ENCODE measurements at regions not wholly inside any gene's neighbourhood (a gene's known extent, or its start where the extent isn't known, plus 50 kb on each side); places are given as distances from the start of the nearest gene placed in this dataset.
A peak's percentile ranks its signal among the peaks of the same experiment; 100 is the strongest.
"Not testable (repeated sequence)": the region's sequence is repeated elsewhere in the genome, so short reads cannot be mapped to it uniquely, and the experiment has no call there.

- no peak for DNase-seq
These were observed 55.0 kb upstream of the IL33 start for GRCh38 chr9:6160579-6160978.

GRCh38 chr9:6153425-6153824 lies 62.2 kb upstream of the IL33 start:
- no peak for DNase-seq

GRCh38 chr9:6152788-6153187 lies 62.8 kb upstream of the IL33 start:
- no peak for DNase-seq

- DNase-seq = no peak
These were observed 65.1 kb upstream of the IL33 start for GRCh38 chr9:6150483-6150882.

- DNase-seq = no peak
These were observed 66.3 kb upstream of the IL33 start for GRCh38 chr9:6149315-6149714.

- no peak for DNase-seq
These were observed 67.8 kb upstream of the IL33 start for GRCh38 chr9:6147846-6148245.

GRCh38 chr9:6144947-6145346 lies 70.7 kb upstream of the IL33 start:
- no peak for DNase-seq

- no peak for DNase-seq
These were observed 72.7 kb upstream of the IL33 start for GRCh38 chr9:6142799-6143454.

- not testable (repeated sequence) for DNase-seq
These were observed 79.8 kb upstream of the IL33 start for GRCh38 chr9:6135780-6136179.

GRCh38 chr9:6134661-6135180 lies 80.9 kb upstream of the IL33 start:
- DNase-seq = no peak

GRCh38 chr9:6133346-6134063 lies 82.1 kb upstream of the IL33 start:
- peak; percentile 2 for DNase-seq

GRCh38 chr9:6132650-6133049 lies 83.0 kb upstream of the IL33 start:
- DNase-seq = no peak

- no peak for DNase-seq
These were observed 87.6 kb upstream of the IL33 start for GRCh38 chr9:6128030-6128429.

GRCh38 chr9:6126377-6126776 lies 89.2 kb upstream of the IL33 start:
- DNase-seq = no peak

GRCh38 chr9:6123416-6123815 lies 92.2 kb upstream of the IL33 start:
- no peak for DNase-seq

- DNase-seq = no peak
These were observed 93.9 kb upstream of the IL33 start for GRCh38 chr9:6121707-6122106.

- no peak for DNase-seq
These were observed 99.0 kb upstream of the RANBP6 start for GRCh38 chr9:6114424-6114823.

- no peak for DNase-seq
These were observed 98.4 kb upstream of the RANBP6 start for GRCh38 chr9:6113819-6114218.

GRCh38 chr9:6113312-6113711 lies 97.9 kb upstream of the RANBP6 start:
- no peak for DNase-seq

GRCh38 chr9:6109986-6110385 lies 94.6 kb upstream of the RANBP6 start:
- no peak for DNase-seq

GRCh38 chr9:6109571-6109970 lies 94.1 kb upstream of the RANBP6 start:
- no peak for DNase-seq

GRCh38 chr9:6106711-6107339 lies 91.4 kb upstream of the RANBP6 start:
- DNase-seq = no peak

- no peak for DNase-seq
These were observed 90.3 kb upstream of the RANBP6 start for GRCh38 chr9:6105738-6106137.

- DNase-seq = not testable (repeated sequence)
These were observed 89.0 kb upstream of the RANBP6 start for GRCh38 chr9:6104406-6104805.
